ENCODE measurements at regions not wholly inside any gene's neighbourhood (a gene's known extent, or its start where the extent isn't known, plus 50 kb on each side); places are given as distances from the start of the nearest gene placed in this dataset.

DNA sequence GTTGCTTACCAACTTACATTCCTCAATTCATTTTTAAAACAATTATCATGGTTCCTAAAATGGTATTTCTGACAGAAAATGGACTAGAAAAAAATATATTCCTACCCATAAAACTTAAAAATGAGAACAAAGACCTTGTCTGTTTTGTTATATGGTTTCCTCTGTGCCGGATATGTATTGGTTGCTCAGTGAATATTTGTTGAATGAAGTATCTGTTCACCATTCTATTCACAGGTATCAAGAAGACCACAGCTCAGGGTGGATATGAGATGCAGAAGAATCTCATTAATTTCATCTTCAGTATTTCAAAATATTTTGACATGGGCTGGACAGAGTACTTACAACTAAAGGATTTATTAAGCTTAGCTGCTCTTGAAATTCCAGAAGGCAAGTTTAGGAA is 58.1 kb downstream of the TUSC7 start:
- Histone ChIP-seq H3K27ac (ENCODE audit: low read depth, low read length) (no peak overlapping the region), H3K9ac (ENCODE audit: low read length) (no peak overlapping the region), H2AFZ (ENCODE audit: low read depth, low read length) (no peak overlapping the region), H3K9me3 (ENCODE audit: insufficient read depth, low read depth, low read length) (no peaks in the 10 kb centered on the region), H3K4me3 (ENCODE audit: insufficient read depth, low read depth, low read length) (no peak overlapping the region), H3K27me3 (ENCODE audit: insufficient read depth, low read length) (no peaks in the 10 kb centered on the region), H3K36me3 (ENCODE audit: insufficient read depth, low read length) (no peaks in the 10 kb centered on the region), H3K4me1 (ENCODE audit: insufficient read depth, low read length) (no peaks in the 10 kb centered on the region), H4K20me1 (ENCODE audit: insufficient read depth, low read length) (no peaks in the 10 kb centered on the region), H3K4me2 (ENCODE audit: low read length) (no peak overlapping the region), H3K79me2 (ENCODE audit: insufficient read depth, low read length) (no peaks in the 10 kb centered on the region)
- Mint-ChIP-seq H3K9me3 (ENCODE audit: unreplicated experiment) (no peaks in the 10 kb centered on the region), H3K36me3 (ENCODE audit: low read depth, unreplicated experiment) (no peaks in the 10 kb centered on the region), H3K4me3 (ENCODE audit: unreplicated experiment) (no peak overlapping the region), H3K27me3 (ENCODE audit: low read depth, unreplicated experiment) (no peaks in the 10 kb centered on the region), H3K4me1 (ENCODE audit: low read depth, unreplicated experiment) (no peaks in the 10 kb centered on the region), H3K27ac (ENCODE audit: unreplicated experiment) (no peak overlapping the region)
- FAIRE-seq: no peak
- DNase-seq (ENCODE audit: low read depth): no peak
- no peak for TF ChIP-seq EZH2 (IDR thresholded peaks at IDR 0.05; ENCODE audit: insufficient read depth, low read length)
- TF ChIP-seq, protein P1, sequence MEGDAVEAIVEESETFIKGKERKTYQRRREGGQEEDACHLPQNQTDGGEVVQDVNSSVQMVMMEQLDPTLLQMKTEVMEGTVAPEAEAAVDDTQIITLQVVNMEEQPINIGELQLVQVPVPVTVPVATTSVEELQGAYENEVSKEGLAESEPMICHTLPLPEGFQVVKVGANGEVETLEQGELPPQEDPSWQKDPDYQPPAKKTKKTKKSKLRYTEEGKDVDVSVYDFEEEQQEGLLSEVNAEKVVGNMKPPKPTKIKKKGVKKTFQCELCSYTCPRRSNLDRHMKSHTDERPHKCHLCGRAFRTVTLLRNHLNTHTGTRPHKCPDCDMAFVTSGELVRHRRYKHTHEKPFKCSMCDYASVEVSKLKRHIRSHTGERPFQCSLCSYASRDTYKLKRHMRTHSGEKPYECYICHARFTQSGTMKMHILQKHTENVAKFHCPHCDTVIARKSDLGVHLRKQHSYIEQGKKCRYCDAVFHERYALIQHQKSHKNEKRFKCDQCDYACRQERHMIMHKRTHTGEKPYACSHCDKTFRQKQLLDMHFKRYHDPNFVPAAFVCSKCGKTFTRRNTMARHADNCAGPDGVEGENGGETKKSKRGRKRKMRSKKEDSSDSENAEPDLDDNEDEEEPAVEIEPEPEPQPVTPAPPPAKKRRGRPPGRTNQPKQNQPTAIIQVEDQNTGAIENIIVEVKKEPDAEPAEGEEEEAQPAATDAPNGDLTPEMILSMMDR (IDR thresholded peaks at IDR 0.05; ENCODE audit: insufficient read depth, low read depth, low read length): no peak

DNA sequence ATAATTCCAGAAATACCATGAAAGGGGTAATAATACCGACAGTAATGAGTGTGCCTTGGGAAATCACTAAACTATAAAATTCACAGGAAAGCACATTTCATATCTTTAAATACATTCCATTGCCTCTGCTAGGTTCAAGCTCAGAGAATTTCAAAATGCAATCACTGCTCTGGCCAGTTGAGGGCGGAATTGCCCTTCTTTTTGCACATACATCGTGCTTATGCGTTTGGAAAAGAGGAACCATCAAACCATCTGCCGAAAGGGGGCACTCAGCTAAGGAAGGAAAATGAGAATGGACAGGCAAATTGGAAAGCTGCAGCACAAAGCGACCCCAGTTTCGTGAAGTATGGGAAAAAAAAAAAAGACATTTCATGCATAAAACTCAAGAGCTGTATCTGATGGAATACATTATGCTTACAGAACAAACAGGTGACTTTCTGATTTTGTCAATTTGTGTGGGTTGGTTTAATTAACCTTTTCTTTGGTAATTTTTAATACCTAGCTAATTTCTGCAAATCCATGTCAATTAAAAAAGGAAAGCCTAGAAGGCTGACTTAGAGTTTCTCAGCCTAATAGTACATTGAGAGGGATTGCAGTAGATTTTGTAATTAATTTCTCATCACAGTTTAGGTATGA is 61.4 kb downstream of the TUSC7 start:
- no peaks in the 10 kb centered on the region for H4K20me1 ChIP-seq (ENCODE audit: insufficient read depth, low read length)
- Mint-ChIP-seq H3K9me3 (ENCODE audit: unreplicated experiment) (no peaks in the 10 kb centered on the region), H3K4me3 (ENCODE audit: unreplicated experiment) (no peak overlapping the region), H3K4me1 (ENCODE audit: low read depth, unreplicated experiment) (no peaks in the 10 kb centered on the region), H3K36me3 (ENCODE audit: low read depth, unreplicated experiment) (no peaks in the 10 kb centered on the region), H3K27me3 (ENCODE audit: low read depth, unreplicated experiment) (no peaks in the 10 kb centered on the region), H3K27ac (ENCODE audit: unreplicated experiment) (no peak overlapping the region)
- H3K36me3 ChIP-seq (ENCODE audit: insufficient read depth, low read length): no peaks in the 10 kb centered on the region
- H3K4me3 ChIP-seq (ENCODE audit: insufficient read depth, low read depth, low read length): no peak overlapping the region
- FAIRE-seq (peak; percentile 73), DNase-seq (ENCODE audit: low read depth) (peak; percentile 56)
- no peaks in the 10 kb centered on the region for H3K79me2 ChIP-seq (ENCODE audit: insufficient read depth, low read length)
- H3K9ac ChIP-seq (ENCODE audit: low read length): no peak overlapping the region
- no peaks in the 10 kb centered on the region for H3K9me3 ChIP-seq (ENCODE audit: insufficient read depth, low read depth, low read length)
- H2AFZ ChIP-seq (ENCODE audit: low read depth, low read length): no peak overlapping the region
- TF ChIP-seq EZH2 (IDR thresholded peaks at IDR 0.05; ENCODE audit: insufficient read depth, low read length): no peak
- TF ChIP-seq, protein P1 (IDR thresholded peaks at IDR 0.05; ENCODE audit: insufficient read depth, low read depth, low read length): peak; percentile 100
- no peaks in the 10 kb centered on the region for H3K27me3 ChIP-seq (ENCODE audit: insufficient read depth, low read length)
- no peaks in the 10 kb centered on the region for H3K4me1 ChIP-seq (ENCODE audit: insufficient read depth, low read length)
- H3K27ac ChIP-seq (ENCODE audit: low read depth, low read length): no peak overlapping the region
- no peak overlapping the region for H3K4me2 ChIP-seq (ENCODE audit: low read length)

Data from astrocyte (in vitro differentiated cells and primary cell).